Progenitor cell of endocrine pancreas (in vitro differentiated cells): ENCODE measurements at regions not wholly inside any gene's neighbourhood (a gene's known extent, or its start where the extent isn't known, plus 50 kb on each side); places are given as distances from the start of the nearest gene placed in this dataset.

ENCODE experiments used
- DNase-seq: peaks from one replicate; pipeline ENCODE4 v3.0.0; 2021; ENCODE audit warnings: low spot score; ENCODE audit not compliant: unreplicated experiment
- H3K27ac Mint-ChIP-seq: 2 replicates; pipeline ENCODE4 v1.8.0; 2021; ENCODE audit warnings: mild to moderate bottlenecking, moderate library complexity, mixed read lengths
- H3K27me3 Mint-ChIP-seq: 2 replicates; pipeline ENCODE4 v1.8.0; 2021; ENCODE audit warnings: mixed read lengths
- H3K36me3 Mint-ChIP-seq: 2 replicates; pipeline ENCODE4 v1.8.0; 2022; ENCODE audit warnings: mixed read lengths; ENCODE audit not compliant: insufficient read depth
- H3K4me1 Mint-ChIP-seq: 2 replicates; pipeline ENCODE4 v1.8.0; 2021; ENCODE audit warnings: low read depth, mixed read lengths
- H3K4me3 Mint-ChIP-seq: 2 replicates; pipeline ENCODE4 v1.8.0; 2021; ENCODE audit warnings: low read depth, mild to moderate bottlenecking, moderate library complexity, mixed read lengths
- H3K9me3 Mint-ChIP-seq: 2 replicates; pipeline ENCODE4 v1.8.0; 2021; ENCODE audit warnings: low read depth, mixed read lengths
- TF ChIP-seq, protein P1 (sequence below): fragments of 200-600 bp; sonication (generic); IDR thresholded peaks from one replicate; pipeline ENCODE4 v1.5.0; 2021; ENCODE audit warnings: antibody characterized with exemption, mild to moderate bottlenecking; ENCODE audit not compliant: unreplicated experiment

DNA sequence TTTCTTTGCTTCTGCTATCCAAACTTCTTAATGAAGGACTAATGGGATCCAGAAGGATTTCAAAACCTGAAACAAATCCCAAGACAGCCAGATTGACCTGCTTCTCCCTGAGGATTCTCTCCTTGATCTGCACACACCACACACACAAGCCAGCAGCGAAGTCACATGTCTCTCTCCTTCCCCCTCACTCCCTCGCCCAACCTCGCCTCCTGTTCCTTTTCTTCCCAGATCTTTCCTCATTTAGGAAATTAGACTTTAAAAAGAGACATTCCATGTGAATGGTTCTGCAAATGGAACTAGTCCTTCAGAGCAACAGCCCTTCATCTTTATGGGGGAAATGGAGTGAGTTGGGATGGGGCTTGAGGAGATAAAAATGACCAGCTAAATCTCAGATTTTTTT lies 639.1 kb upstream of the SETBP1 start:
- Mint-ChIP-seq H3K4me3 (no peak overlapping the region), H3K36me3 (no peaks in the 10 kb centered on the region), H3K27ac (no peak overlapping the region), H3K27me3 (no peaks in the 10 kb centered on the region), H3K9me3 (no peaks in the 10 kb centered on the region), H3K4me1 (no peaks in the 10 kb centered on the region)
- TF ChIP-seq, protein P1, sequence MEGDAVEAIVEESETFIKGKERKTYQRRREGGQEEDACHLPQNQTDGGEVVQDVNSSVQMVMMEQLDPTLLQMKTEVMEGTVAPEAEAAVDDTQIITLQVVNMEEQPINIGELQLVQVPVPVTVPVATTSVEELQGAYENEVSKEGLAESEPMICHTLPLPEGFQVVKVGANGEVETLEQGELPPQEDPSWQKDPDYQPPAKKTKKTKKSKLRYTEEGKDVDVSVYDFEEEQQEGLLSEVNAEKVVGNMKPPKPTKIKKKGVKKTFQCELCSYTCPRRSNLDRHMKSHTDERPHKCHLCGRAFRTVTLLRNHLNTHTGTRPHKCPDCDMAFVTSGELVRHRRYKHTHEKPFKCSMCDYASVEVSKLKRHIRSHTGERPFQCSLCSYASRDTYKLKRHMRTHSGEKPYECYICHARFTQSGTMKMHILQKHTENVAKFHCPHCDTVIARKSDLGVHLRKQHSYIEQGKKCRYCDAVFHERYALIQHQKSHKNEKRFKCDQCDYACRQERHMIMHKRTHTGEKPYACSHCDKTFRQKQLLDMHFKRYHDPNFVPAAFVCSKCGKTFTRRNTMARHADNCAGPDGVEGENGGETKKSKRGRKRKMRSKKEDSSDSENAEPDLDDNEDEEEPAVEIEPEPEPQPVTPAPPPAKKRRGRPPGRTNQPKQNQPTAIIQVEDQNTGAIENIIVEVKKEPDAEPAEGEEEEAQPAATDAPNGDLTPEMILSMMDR = no peak
- no peak for DNase-seq

DNA sequence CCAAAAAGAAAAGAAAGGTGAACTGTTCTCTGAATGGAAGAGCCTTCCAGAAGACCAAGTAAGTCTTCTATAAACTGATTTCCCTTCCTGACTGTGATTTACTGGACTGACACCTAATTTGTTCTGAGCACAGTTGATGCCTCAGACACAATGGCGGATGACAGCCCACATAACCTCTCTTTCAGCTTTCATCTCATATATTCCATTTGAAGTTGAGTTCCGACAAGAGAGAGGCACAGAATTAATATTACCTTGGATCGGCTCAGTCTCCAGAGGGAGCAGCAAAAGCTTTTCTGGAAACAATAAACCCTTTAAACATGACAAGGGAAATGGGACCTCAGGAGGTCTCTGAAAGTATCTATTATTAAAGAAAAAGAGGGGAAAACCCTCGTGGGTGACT lies 638.7 kb upstream of the SETBP1 start:
- TF ChIP-seq, protein P1 = no peak
- Mint-ChIP-seq H3K4me1 (no peaks in the 10 kb centered on the region), H3K9me3 (no peaks in the 10 kb centered on the region), H3K4me3 (no peak overlapping the region), H3K27ac (no peak overlapping the region), H3K36me3 (no peaks in the 10 kb centered on the region), H3K27me3 (no peaks in the 10 kb centered on the region)
- DNase-seq = no peak

DNA sequence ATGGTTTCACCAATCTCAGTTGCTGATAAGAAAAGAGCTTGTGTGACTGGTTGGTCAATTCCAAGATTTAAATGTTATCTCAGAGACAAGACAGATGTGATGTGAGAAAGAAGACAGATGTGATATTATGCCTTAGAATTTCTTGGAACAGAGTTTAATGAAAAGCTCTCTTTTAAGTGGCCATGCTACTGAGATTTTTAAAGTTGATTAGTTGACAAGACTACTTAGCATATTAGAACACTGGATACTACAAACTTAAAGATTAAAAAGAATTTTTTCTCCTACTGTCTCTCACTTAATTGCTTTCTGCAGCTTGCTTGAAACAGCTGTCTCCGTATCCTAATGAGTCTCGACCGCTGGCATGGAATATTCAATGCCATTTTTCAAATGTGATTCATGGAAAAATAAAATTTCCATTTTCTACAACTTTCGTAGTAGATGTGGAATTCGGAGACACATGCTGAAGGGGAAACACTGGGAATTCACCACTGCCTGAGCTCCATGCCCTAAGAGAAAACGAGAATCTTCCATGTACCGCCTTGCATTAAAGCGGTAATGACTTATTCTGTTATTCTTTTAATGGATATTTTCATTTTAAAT lies 634.2 kb upstream of the SETBP1 start:
- Mint-ChIP-seq H3K9me3 (no peaks in the 10 kb centered on the region), H3K27me3 (no peaks in the 10 kb centered on the region), H3K36me3 (no peaks in the 10 kb centered on the region), H3K27ac (no peak overlapping the region), H3K4me1 (no peaks in the 10 kb centered on the region), H3K4me3 (no peak overlapping the region)
- DNase-seq = no peak
- TF ChIP-seq, protein P1 = no peak

DNA sequence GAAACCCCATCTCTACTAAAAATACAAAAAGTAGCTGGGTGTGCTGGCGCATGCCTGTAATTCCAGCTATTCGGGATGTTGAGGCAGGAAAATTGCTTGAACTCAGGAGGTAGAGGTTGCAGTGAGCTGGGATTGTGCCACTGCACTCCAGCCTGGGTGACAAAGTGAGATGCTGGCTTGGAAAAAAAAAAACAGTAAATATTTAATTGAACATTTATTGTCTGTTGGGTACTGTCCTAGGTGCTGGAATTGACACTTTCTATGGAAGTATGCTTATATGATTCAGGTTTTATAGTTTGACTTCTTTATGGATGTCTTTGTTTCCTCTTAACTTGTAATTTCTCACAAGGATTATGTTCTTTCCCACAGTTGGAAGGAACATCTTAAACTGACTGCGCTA lies 633.1 kb upstream of the SETBP1 start:
- Mint-ChIP-seq H3K4me1 (no peaks in the 10 kb centered on the region), H3K4me3 (no peak overlapping the region), H3K36me3 (no peaks in the 10 kb centered on the region), H3K27me3 (no peaks in the 10 kb centered on the region), H3K27ac (no peak overlapping the region), H3K9me3 (no peaks in the 10 kb centered on the region)
- DNase-seq = no peak
- TF ChIP-seq, protein P1 = no peak

DNA sequence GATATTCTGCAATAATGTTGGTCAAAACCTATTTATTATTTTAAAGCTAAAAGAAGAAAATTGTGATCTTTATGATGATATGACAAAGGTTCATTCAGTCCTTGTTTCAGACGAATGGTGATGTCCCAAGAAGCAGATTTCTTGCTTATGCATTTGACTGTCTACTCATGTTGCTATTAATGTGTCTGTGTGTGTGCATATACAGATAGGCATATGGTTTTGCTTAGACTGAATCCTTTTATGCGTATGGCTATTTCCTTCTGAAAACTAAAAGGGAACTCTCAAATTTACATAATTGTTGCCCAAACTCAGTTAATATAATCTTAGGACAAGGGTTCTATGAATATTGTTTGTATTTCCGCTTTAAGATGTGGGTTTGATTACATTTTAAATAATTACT lies 632.3 kb upstream of the SETBP1 start:
- Mint-ChIP-seq H3K4me3 (no peak overlapping the region), H3K9me3 (no peaks in the 10 kb centered on the region), H3K4me1 (no peaks in the 10 kb centered on the region), H3K27me3 (no peaks in the 10 kb centered on the region), H3K27ac (no peak overlapping the region), H3K36me3 (no peaks in the 10 kb centered on the region)
- no peak for DNase-seq
- TF ChIP-seq, protein P1 = no peak
